GM18517 (cell line): ENCODE measurements at regions not wholly inside any gene's neighbourhood (a gene's known extent, or its start where the extent isn't known, plus 50 kb on each side); places are given as distances from the start of the nearest gene placed in this dataset.
A peak's percentile ranks its signal among the peaks of the same experiment; 100 is the strongest.

Experiments
- ATAC-seq: cut with Tn5 transposase; IDR thresholded peaks from one replicate; pipeline ENCODE4 v1.9.1; 2021; ENCODE audit warnings: mild to moderate bottlenecking, moderate library complexity; ENCODE audit not compliant: unreplicated experiment

DNA sequence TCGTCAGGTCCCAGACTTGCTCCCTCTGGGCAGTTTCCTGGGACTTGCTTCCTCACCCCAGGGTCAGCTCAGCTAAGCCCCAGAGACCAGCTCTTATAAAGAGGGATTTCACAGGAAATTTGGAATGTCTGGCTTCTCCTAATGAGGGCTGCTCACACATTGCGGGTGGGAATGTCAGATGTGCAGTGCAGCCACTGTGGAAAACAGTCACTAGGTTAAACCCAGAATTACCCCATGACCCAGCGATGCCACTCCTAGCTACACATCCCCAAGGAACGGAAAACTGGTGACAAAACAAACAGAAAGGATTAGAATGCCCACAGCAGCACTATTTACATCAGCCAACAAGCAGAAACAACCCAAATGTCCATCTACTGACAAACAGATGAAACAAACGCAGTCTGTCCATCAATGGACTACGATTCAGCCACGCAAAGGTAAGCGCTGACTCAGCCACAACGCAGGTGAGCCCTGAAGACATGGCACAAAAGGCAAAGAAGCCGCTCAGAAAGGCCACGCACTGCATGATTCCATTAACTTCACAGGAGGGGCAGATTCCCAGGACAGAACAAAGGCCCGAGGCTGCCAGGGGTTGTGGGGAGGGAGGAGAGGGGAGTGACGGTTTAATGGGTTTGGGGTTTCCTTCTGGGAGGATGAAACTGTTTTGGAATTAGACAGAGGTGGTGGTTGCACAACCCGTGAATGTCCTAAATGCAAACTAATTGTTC lies 63.0 kb downstream of the NCOR2 start:
- ATAC-seq, result no peak

- ATAC-seq, result no peak
Measured at GRCh38 chr12:124503305-124503704, 64.1 kb downstream of the NCOR2 start.

- no peak for ATAC-seq
Measured at GRCh38 chr12:124502379-124502778, 65.0 kb downstream of the NCOR2 start.

DNA sequence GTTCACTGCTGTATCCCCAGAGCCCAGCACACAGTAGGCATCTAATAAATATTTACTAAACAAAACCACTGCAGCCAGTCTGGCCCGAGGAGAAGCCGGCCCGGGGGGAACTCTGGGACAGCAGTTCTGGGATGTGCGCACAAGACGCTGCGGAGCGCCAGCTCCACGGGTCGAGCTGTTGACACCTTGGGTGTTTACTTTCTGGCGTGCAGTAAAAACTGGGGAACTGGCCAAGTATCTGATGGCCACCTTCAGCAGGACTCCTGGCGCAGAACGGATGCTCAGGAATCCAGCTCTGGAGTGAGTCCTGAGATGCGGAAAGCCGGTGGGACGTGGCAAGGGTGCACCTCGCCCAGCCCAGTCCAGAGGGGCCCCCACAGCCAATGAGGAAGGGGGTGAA lies 65.6 kb downstream of the NCOR2 start:
- ATAC-seq, result no peak

GRCh38 chr12:124501112-124501561 lies 66.3 kb downstream of the NCOR2 start:
- no peak for ATAC-seq

DNA sequence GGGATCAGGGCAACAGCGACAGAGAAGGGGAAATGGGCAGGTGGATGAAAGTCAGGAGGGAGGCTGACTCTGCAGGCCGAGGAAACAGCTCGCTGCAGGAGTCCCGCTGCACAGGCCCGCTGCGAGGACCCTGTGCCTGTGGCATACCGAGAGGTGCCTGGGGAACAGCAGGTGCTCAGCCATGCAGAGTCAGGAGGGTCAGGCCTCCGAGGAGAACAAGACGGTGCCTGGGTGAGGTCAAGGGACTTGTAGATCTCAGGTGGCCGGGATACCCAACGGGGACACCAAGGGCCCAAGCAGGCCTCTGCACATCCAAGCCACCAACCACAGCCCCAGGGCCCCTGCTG lies 67.5 kb downstream of the NCOR2 start:
- ATAC-seq, result no peak

- no peak for ATAC-seq
Measured at GRCh38 chr12:124499190-124499753, 68.1 kb downstream of the NCOR2 start.

DNA sequence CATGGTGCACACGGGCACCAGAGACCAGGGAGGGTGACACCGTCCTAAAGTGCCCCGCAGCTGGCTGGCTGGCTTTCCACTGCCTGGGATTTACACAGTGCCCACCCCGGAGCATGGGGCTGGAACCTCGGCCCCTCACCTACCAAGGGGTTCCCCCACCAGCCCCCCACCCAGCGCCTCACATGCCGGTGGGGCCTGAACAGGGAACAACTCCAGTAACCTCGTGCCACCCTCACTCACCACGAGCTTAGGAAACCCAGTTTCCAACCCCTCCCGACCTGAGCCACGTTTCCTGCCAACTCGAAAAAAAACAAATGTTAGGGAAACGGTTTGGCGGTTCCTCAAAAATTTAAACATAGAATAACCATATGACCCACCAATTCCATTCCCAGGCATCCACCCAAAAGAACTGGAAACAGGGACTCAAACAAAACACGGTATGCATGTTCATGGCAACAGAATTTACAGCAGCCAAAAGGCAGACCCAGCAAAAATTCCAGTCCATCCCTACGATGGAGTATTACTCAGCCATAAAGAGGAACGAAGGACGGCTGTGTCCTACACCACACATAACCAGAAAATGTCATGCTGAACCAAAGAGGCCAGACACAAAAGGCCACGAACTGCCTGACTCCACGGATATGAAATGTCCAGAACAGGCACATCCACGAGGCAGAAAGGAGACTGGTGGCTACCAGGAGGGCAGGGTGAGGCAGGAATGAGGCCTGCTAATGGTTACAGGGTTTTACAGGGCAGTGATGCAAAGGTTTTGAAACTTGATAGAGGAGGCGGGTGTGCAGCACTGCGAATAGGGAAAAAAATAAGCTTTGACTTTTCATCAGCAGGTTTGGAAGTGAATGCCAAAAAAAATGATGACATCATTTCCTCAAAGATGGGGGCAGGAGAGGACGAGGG lies 68.9 kb downstream of the NCOR2 start:
- ATAC-seq, result no peak

DNA sequence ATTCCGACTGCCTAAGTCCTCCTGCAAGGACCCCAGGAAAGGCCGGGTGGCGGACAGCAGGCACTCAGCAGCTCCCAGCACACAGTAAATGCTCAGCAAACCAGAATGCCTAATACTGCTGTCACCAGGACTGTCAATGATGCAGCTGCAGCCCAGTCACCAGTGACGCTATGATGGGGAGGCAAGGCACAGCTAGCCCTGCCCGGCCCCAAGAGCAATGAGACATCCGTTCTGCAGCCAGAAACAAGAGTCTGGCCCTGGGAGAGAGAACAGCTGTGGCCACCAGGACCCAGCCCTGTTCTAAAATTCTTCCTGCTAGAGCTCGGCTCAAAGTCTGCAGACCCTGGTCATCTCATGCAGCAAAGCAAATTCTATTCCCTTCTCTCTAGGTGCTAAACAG lies 69.8 kb downstream of the NCOR2 start:
- no peak for ATAC-seq

- no peak for ATAC-seq
Measured at GRCh38 chr12:124497039-124497438, 70.4 kb downstream of the NCOR2 start.

DNA sequence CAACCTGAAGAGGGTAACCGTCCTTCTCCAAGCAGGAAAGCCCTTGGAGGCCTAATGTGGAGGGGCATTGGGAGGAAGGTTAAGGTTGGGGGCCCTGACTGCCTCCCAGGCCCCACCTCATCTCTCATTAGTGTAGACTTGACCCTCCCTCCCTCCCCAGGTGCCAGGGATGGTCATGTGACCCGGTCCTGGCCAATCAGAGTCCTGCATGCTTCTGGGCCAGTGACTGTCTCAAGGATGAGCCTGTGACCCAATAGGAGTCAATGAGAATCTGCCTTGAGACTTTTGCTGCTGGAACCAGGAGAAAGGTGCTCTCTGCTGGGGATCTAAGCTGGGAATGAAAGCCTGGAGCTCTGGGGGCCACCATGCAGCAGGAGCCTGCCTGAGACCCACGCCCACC lies 70.8 kb downstream of the NCOR2 start:
- ATAC-seq, result no peak

DNA sequence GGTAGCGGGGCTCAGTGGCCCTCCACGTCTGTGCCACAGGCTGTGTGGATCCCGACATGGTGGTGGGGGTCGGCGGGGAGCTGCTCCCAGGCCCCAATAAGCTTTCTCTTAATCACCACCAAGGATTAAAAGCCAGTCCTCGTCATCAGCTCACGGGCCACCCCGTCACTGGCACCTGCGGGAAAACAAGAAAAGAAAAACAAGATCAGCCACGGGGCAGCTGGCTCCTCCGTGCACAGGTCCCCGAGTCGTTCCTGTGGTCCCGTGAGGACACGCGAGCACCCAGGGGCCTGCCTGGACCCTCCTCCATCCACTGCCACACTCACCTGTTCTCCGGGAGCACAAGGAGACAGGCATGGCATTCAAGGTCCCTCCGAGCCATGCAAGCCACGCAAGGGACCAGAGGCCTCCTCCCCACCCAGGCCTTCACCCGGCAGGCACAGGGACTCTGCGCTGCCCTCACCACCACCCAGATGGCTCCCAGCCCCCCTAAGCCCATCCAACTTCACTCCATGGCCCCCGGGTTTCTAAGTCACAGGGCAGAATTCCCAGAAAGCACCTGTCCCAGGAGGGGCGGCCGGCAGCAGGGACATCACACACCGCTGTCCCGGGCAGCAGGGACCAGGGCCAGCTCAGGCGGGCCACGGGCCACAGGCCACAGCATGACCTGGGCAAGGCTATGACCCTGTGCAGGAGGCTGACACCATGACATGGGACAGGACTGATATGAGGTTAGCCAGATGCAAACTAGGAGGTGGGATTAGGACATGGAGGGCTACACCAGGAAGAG lies 72.0 kb downstream of the NCOR2 start:
- ATAC-seq, result no peak

DNA sequence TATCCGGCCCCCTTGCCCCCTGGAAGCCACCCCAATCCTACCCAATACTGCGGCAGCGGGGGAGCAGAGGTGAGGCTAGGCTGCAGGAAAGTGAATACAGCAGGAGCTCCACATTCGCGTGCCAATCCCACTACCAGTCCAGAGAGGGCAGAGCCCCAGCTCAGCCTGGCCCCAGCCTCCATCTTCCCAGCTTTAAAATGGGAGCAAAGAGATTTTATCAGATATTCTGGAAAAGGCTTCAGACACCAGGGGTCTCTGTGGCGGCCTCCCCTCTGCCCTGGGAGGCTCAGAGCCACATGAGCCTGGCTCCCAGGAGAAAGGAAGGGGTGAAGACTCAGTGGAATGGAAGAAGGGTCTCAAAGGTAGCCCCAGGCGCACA lies 72.7 kb downstream of the NCOR2 start:
- ATAC-seq, result peak; percentile 0

- ATAC-seq, result peak; percentile 96
Measured at GRCh38 chr12:124493809-124494750, 73.3 kb downstream of the NCOR2 start.

DNA sequence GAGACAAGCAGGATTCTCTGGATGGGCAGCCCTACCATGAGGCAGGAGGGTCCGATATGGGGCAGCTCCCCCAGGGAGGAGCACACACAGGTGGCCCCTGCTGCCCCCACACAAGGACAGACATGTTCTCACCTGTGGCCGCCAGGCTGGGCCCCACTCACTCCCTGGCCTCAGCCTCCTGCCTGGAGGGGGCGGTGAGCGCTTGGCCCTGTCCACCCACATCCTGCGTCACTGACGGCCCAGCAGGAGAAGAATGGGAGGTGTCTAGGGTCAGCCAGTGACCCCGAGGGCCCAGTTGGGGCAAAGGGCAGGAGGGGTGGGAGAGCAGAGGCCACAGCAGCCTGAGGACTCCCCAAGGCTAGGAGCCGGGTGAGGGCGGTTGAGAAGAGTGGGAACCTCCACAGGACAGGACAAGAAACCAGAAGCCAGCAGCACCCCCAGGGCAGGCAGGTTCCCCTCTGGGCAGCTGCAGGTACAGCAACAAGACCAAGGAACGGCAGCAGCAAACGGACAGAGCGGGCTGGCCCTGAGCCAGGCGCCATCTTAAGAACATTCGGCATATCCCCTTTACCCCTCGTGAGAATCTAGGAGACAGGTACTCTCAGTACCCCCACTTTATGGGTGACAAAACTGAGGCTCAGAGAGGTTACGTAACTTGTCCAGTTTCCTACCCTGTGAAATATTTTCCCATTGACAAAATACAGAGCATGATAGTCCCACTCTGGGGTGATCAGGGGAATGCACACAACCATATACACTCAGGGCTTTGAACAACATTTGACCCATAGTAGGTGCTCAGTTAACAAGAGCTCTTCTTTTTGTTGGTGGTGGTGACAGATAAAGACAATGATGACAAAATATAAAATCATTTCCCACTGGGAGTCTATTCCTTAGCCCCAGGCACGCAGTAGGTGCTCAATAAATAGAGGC lies 74.3 kb downstream of the NCOR2 start:
- ATAC-seq, result no peak

DNA sequence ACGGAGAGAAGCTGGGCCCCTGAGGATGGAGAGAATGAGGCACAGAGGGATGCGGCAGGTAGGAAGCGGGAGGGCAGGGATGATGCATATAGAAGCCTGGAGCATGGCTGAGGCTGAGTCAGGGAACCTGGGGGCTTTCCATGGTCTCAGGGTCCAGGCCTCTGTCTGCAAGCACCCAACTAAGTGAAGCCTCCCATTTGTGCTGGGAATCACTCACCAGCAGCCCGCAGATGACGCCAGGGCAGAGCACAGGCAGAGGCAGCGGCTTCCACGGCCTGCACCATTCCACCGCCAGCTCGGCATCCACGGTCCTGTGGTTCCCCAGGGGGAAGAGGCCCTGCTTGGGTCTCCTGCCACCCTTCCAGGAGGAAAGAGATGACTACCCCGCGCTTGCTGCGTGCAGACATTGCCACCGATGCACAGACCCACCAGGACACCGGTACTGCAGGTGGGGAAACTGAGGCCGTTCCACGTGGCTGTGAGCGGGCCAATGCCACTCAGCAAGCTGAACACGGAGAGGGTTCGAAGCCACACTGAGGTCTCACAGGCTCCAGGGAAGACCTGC lies 75.5 kb downstream of the NCOR2 start:
- no peak for ATAC-seq

DNA sequence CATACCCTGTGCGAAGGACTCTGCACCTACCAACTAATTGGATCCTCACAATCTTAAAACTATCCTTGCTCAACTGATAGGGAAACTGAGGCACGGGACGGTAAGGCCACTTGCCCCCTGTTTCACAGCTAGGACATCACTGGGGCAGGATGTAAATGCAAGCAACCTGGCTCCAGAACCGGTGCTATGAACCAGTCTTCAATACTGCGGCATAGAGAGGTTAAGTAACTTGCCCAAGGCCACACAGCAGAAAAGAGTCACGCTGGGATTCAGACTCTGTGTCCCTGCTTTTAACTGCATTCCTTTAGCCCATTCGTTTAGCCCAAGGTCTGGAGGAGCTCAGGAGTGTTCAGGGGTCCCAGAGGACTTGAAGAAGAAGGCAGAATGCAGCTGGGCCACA lies 76.1 kb downstream of the NCOR2 start:
- no peak for ATAC-seq

DNA sequence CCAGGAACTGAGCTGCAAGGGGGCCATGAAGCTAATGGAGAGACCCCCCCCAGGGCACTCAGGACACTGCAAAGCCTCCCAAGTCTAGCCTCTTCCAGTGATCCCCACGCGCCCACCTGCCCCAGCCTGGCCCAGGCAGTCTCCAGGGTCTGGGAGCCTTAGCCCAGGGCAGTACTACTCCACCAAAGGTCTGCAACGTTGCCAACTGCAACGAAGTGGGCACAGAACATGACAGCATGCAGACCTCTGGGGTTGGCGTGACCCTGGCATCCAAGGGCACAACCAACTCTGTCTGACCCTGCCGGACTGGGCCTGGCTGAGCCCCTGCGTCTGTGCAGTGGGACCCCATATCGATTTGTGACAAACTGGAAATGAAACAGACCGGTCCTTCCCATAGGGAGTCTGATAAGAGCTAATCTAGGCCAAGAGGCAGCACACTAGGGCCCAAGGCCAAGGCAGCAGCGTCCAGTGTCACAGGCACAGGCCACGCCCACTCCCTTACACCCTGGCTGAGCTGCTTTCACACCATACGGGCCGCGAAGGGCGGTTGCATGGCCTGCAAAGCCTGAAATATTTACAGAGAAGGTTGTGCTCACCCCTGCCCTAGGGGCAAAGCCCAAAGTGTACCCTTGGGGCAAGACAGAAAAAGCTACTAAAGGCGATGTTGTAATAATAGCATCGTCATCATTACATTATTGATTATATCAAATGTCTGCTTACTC lies 76.7 kb downstream of the NCOR2 start:
- no peak for ATAC-seq
